GM23338 (cell line): ENCODE measurements at regions not wholly inside any gene's neighbourhood (a gene's known extent, or its start where the extent isn't known, plus 50 kb on each side); places are given as distances from the start of the nearest gene placed in this dataset.
"Not testable (repeated sequence)": the region's sequence is repeated elsewhere in the genome, so short reads cannot be mapped to it uniquely, and the experiment has no call there.

Experiments
- ATAC-seq: fragments of 200-7000 bp; cut with Tn5 transposase; 3 replicates; pipeline ENCODE4 v1.9.1; 2020
- DNase-seq: peaks from one replicate; pipeline ENCODE4 v3.0.0-alpha.2; 2015; ENCODE audit warnings: low spot score
- H2AFZ ChIP-seq: fragments of 200-600 bp; sonication (generic); 2 replicates; pipeline ENCODE4 v1.8.0; 2016; ENCODE audit warnings: antibody characterized with exemption, mild to moderate bottlenecking, moderate library complexity
- H3F3A ChIP-seq: fragments of 200-600 bp; sonication (generic); replicated peaks from 2 replicates; pipeline ENCODE4 v1.8.0; 2017; ENCODE audit warnings: antibody characterized with exemption, mixed run types, low read depth
- H3K27ac ChIP-seq: fragments of 200-600 bp; sonication (generic); 2 replicates; pipeline ENCODE4 v1.6.1; 2016; ENCODE audit warnings: low read depth
- H3K27me3 ChIP-seq: fragments of 200-600 bp; sonication (generic); 2 replicates; pipeline ENCODE4 v1.8.0; 2016; ENCODE audit warnings: mild to moderate bottlenecking, mixed run types, moderate library complexity; ENCODE audit not compliant: insufficient read depth
- H3K36me3 ChIP-seq: fragments of 200-600 bp; sonication (generic); 2 replicates; pipeline ENCODE4 v1.8.0; 2016; ENCODE audit warnings: mild to moderate bottlenecking; ENCODE audit not compliant: insufficient read depth
- H3K4me1 ChIP-seq: fragments of 200-600 bp; sonication (generic); 2 replicates; pipeline ENCODE4 v1.8.0; 2016; ENCODE audit warnings: mild to moderate bottlenecking, moderate library complexity; ENCODE audit not compliant: insufficient read depth
- H3K4me2 ChIP-seq: fragments of 200-600 bp; sonication (generic); 2 replicates; pipeline ENCODE4 v1.7.1; 2017; ENCODE audit warnings: mixed run types
- H3K4me3 ChIP-seq: fragments of 200-600 bp; sonication (generic); 2 replicates; pipeline ENCODE4 v1.6.1; 2016; ENCODE audit warnings: mixed run types
- H3K79me2 ChIP-seq: fragments of 200-600 bp; sonication (generic); replicated peaks from 2 replicates; pipeline ENCODE4 v1.8.0; 2017; ENCODE audit warnings: mild to moderate bottlenecking; ENCODE audit not compliant: insufficient read depth
- H3K9me2 ChIP-seq: fragments of 200-600 bp; sonication (generic); 2 replicates; pipeline ENCODE4 v1.8.0; 2017; ENCODE audit not compliant: insufficient read depth
- H4K20me1 ChIP-seq: fragments of 200-600 bp; sonication (generic); replicated peaks from 2 replicates; pipeline ENCODE4 v1.8.0; 2017; ENCODE audit warnings: mild to moderate bottlenecking; ENCODE audit not compliant: insufficient read depth
- H3K27ac Mint-ChIP-seq: 2 replicates; pipeline ENCODE4 v1.8.0; 2020; ENCODE audit warnings: inconsistent platforms, mild to moderate bottlenecking, moderate library complexity, mixed read lengths
- H3K27me3 Mint-ChIP-seq: 3 replicates; pipeline ENCODE4 v1.8.0; 2022; ENCODE audit warnings: low read depth, mild to moderate bottlenecking, moderate library complexity, mixed read lengths, inconsistent platforms; ENCODE audit not compliant: insufficient read depth, poor library complexity
- H3K36me3 Mint-ChIP-seq: 3 replicates; pipeline ENCODE4 v1.8.0; 2021; ENCODE audit warnings: low read depth, mild to moderate bottlenecking, inconsistent platforms, moderate library complexity, mixed read lengths
- H3K4me1 Mint-ChIP-seq: 3 replicates; pipeline ENCODE4 v1.8.0; 2020; ENCODE audit warnings: mild to moderate bottlenecking, inconsistent platforms, mixed read lengths
- H3K4me3 Mint-ChIP-seq: 3 replicates; pipeline ENCODE4 v1.8.0; 2021; ENCODE audit warnings: moderate library complexity, mild to moderate bottlenecking, inconsistent platforms, mixed read lengths
- H3K9me3 Mint-ChIP-seq: 3 replicates; pipeline ENCODE4 v1.8.0; 2020; ENCODE audit warnings: moderate library complexity, mild to moderate bottlenecking, inconsistent platforms, mixed read lengths
- TF ChIP-seq, protein P1 (sequence below), 2 experiments: fragments of 200-600 bp in 1 of 2; sonication (generic) in 1 of 2; conservative IDR thresholded peaks; 2 replicates each; pipeline versions ENCODE4 v1.5.1 to v1.6.1; 2016 to 2017; ENCODE audit warnings: antibody characterized with exemption in 2 of 2, low read depth in 2 of 2, mild to moderate bottlenecking in 2 of 2, moderate library complexity in 1 of 2

DNA sequence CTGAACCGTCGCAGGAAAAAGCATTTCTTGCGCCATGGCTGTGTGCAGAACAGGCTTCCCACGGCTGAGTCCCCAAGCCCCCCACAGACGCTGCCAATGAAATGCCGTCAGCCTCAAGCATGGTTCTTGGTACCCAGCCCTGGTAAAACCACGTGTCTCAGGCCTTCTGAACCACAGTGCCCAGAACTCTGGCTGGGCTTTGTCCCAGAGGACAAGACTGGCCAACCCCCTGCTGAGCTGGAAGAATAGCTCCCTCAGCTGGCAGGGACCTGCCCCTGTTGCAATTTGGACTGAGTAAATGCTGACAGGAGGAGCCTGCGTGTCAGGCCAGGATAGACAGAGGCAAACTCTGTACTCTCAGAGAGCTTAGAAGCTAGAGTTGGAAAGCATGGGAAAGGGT lies 106.2 kb downstream of the TNFRSF13B start:
- H2AFZ ChIP-seq, H3K27ac Mint-ChIP-seq, H3K36me3 ChIP-seq, H3K36me3 Mint-ChIP-seq, H3K79me2 ChIP-seq, H3K27me3 Mint-ChIP-seq, H3F3A ChIP-seq, H3K9me3 Mint-ChIP-seq, H3K4me3 ChIP-seq, H4K20me1 ChIP-seq, H3K9me2 ChIP-seq, H3K4me2 ChIP-seq, H3K27ac ChIP-seq, H3K4me3 Mint-ChIP-seq, DNase-seq, H3K4me1 ChIP-seq, H3K27me3 ChIP-seq, H3K4me1 Mint-ChIP-seq: not testable (repeated sequence)
- peak; percentile 44 for ATAC-seq

- not testable (repeated sequence) for H4K20me1 ChIP-seq, H3K27ac ChIP-seq, H3K36me3 ChIP-seq, H3K27me3 ChIP-seq, H3K4me3 Mint-ChIP-seq, H3K9me2 ChIP-seq, H3F3A ChIP-seq, H3K27me3 Mint-ChIP-seq, H3K4me1 ChIP-seq, H3K79me2 ChIP-seq, H2AFZ ChIP-seq, ATAC-seq, H3K36me3 Mint-ChIP-seq, DNase-seq, H3K9me3 Mint-ChIP-seq, H3K27ac Mint-ChIP-seq, H3K4me2 ChIP-seq, H3K4me3 ChIP-seq
- peaks cover 10% of the 10 kb centered on the region for H3K4me1 Mint-ChIP-seq
These were observed 106.8 kb downstream of the TNFRSF13B start for GRCh38 chr17:16865077-16865613.

GRCh38 chr17:16864462-16865076 lies 107.3 kb downstream of the TNFRSF13B start:
- H3K9me3 Mint-ChIP-seq, DNase-seq, H3K27ac Mint-ChIP-seq, H3K27me3 ChIP-seq, H3K36me3 ChIP-seq, H3K79me2 ChIP-seq, ATAC-seq, H2AFZ ChIP-seq, H4K20me1 ChIP-seq, H3K4me3 ChIP-seq, H3K27me3 Mint-ChIP-seq, H3K4me1 ChIP-seq, H3F3A ChIP-seq, H3K9me2 ChIP-seq, H3K4me2 ChIP-seq, H3K36me3 Mint-ChIP-seq, H3K27ac ChIP-seq, H3K4me3 Mint-ChIP-seq: not testable (repeated sequence)
- peaks cover 10% of the 10 kb centered on the region for H3K4me1 Mint-ChIP-seq

GRCh38 chr17:16861152-16861551 lies 110.8 kb downstream of the TNFRSF13B start:
- TF ChIP-seq, protein P1, sequence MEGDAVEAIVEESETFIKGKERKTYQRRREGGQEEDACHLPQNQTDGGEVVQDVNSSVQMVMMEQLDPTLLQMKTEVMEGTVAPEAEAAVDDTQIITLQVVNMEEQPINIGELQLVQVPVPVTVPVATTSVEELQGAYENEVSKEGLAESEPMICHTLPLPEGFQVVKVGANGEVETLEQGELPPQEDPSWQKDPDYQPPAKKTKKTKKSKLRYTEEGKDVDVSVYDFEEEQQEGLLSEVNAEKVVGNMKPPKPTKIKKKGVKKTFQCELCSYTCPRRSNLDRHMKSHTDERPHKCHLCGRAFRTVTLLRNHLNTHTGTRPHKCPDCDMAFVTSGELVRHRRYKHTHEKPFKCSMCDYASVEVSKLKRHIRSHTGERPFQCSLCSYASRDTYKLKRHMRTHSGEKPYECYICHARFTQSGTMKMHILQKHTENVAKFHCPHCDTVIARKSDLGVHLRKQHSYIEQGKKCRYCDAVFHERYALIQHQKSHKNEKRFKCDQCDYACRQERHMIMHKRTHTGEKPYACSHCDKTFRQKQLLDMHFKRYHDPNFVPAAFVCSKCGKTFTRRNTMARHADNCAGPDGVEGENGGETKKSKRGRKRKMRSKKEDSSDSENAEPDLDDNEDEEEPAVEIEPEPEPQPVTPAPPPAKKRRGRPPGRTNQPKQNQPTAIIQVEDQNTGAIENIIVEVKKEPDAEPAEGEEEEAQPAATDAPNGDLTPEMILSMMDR (conservative IDR thresholded peaks at IDR 0.05; ENCODE audit: low read depth in 2 of 2), result peak; percentile 8 to 54; a peak in 2 of 4 replicates
- ATAC-seq, result peak; percentile 61
- peaks cover 13% of the 10 kb centered on the region for H3K27me3 Mint-ChIP-seq
- DNase-seq, result peak; percentile 25
- not testable (repeated sequence) for H3K4me3 Mint-ChIP-seq, H3K27me3 ChIP-seq, H3K4me1 Mint-ChIP-seq, H3K27ac ChIP-seq, H3K4me3 ChIP-seq, H3K9me2 ChIP-seq, H3K79me2 ChIP-seq, H3K4me2 ChIP-seq, H2AFZ ChIP-seq, H4K20me1 ChIP-seq, H3K9me3 Mint-ChIP-seq, H3K27ac Mint-ChIP-seq, H3K4me1 ChIP-seq, H3K36me3 Mint-ChIP-seq, H3F3A ChIP-seq, H3K36me3 ChIP-seq

- not testable (repeated sequence) for H4K20me1 ChIP-seq, H3K27me3 ChIP-seq, H3F3A ChIP-seq, H3K4me1 ChIP-seq, H3K9me3 Mint-ChIP-seq, H3K27ac Mint-ChIP-seq, H3K27ac ChIP-seq, H3K4me3 Mint-ChIP-seq, H3K9me2 ChIP-seq, H3K79me2 ChIP-seq, H3K4me1 Mint-ChIP-seq, H2AFZ ChIP-seq, H3K4me3 ChIP-seq, H3K4me2 ChIP-seq, ATAC-seq, H3K36me3 ChIP-seq, DNase-seq, H3K36me3 Mint-ChIP-seq
- H3K27me3 Mint-ChIP-seq, result peaks cover 10% of the 10 kb centered on the region
These were observed 111.5 kb downstream of the TNFRSF13B start for GRCh38 chr17:16860467-16860866.

GRCh38 chr17:16859515-16859914 lies 112.4 kb downstream of the TNFRSF13B start:
- H3K27me3 Mint-ChIP-seq, result peaks cover 10% of the 10 kb centered on the region
- not testable (repeated sequence) for H3F3A ChIP-seq, H3K27ac ChIP-seq, H3K4me3 Mint-ChIP-seq, H3K4me2 ChIP-seq, H3K36me3 ChIP-seq, H3K79me2 ChIP-seq, H3K4me3 ChIP-seq, H4K20me1 ChIP-seq, DNase-seq, H3K27me3 ChIP-seq, H2AFZ ChIP-seq, H3K36me3 Mint-ChIP-seq, H3K4me1 Mint-ChIP-seq, H3K9me2 ChIP-seq, H3K4me1 ChIP-seq, H3K9me3 Mint-ChIP-seq, H3K27ac Mint-ChIP-seq, ATAC-seq
